Right lobe of liver (tissue), 6 donors: ENCODE measurements at regions not wholly inside any gene's neighbourhood (a gene's known extent, or its start where the extent isn't known, plus 50 kb on each side); places are given as distances from the start of the nearest gene placed in this dataset.
"Not testable (repeated sequence)": the region's sequence is repeated elsewhere in the genome, so short reads cannot be mapped to it uniquely, and the experiment has no call there.

Source experiments
- ATAC-seq, 4 donors: fragments of 200-7000 bp; cut with Tn5 transposase; one replicate each; pipeline ENCODE4 v1.9.1; 2020; ENCODE audit warnings: mild to moderate bottlenecking in 4 of 4, moderate library complexity in 4 of 4
- DNase-seq, 3 donors: peaks; one replicate each; pipeline ENCODE4 v3.0.0-alpha.2; 2020
- H3K27ac ChIP-seq, 3 donors: fragments of 200-600 bp; one replicate each; pipeline ENCODE4 v1.8.0; 2022
- H3K27me3 ChIP-seq, 2 donors: fragments of 200-600 bp; one replicate each; pipeline ENCODE4 v1.8.0; 2022
- H3K36me3 ChIP-seq, 4 donors: fragments of 200-600 bp; sonication (generic) in 1 of 4; one replicate each; pipeline versions ENCODE4 v1.5.1 to v1.8.0; 2017 to 2022; ENCODE audit warnings: control low read depth in 1 of 4
- H3K4me1 ChIP-seq, 4 donors: fragments of 200-600 bp; sonication (generic) in 1 of 4; one replicate each; pipeline versions ENCODE4 v1.5.1 to v1.8.0; 2017 to 2022; ENCODE audit warnings: control low read depth in 1 of 4
- H3K4me3 ChIP-seq, 3 donors: fragments of 200-600 bp; one replicate each; pipeline ENCODE4 v1.8.0; 2022
- H3K9me3 ChIP-seq, 4 donors: fragments of 200-600 bp; sonication (generic) in 1 of 4; one replicate each; pipeline versions ENCODE4 v1.5.1 to v1.8.0; 2017 to 2022; ENCODE audit warnings: control low read depth in 1 of 4
- CTCF ChIP-seq, 4 donors: fragments of 200-600 bp in 3 of 4; fragments of 450-650 bp in 1 of 4; IDR thresholded peaks; one replicate each; pipeline versions ENCODE4 v1.5.1 to v1.8.0; 2016 to 2022; ENCODE audit warnings: antibody characterized with exemption in 4 of 4, mild to moderate bottlenecking in 2 of 4
- POLR2A ChIP-seq: fragments of 450-650 bp; IDR thresholded peaks from one replicate; pipeline ENCODE4 v1.6.1; 2017; ENCODE audit warnings: antibody characterized with exemption, mild to moderate bottlenecking
- WGBS: methylation state at CpG from one replicate; pipeline ENCODE4 v1.1.6; 2018; ENCODE audit warnings: low coverage, low lambda C conversion rate; ENCODE audit not compliant: insufficient coverage; ENCODE audit errors: missing lambda C conversion rate; 5-methylcytosine and 5-hydroxymethylcytosine counted together
- intact Hi-C, 2 donors: fragments of 100-400 bp; cut with DNase I; formaldehyde crosslinking; loops; one replicate each; pipeline versions ENCODE4 v1.11.2 to v1.14.1; 2022
- donor health status: DM: no; HTN: yes; CAD: no.
- donor health status: DM: no; HTN: no; CAD: no.
- donor health status: DM: no; HTN: no; CAD: no.
- donor health status: DM: no; HTN: yes; CAD: no.
- donor health status: DM: no; HTN: yes; CAD: no.

GRCh38 chr7:91397612-91398011 is 133.4 kb downstream of the FZD1 start:
- Histone ChIP-seq H3K4me3 (no peak overlapping the region), H3K27me3 (no peaks in the 10 kb centered on the region), H3K36me3 (no peaks in the 10 kb centered on the region), H3K9me3 (no peaks in the 10 kb centered on the region), H3K4me1 (no peaks in the 10 kb centered on the region), H3K27ac (no peak overlapping the region)
- 10% methylated on average over 2 of the region's 2 CpGs for WGBS
- no peak for TF ChIP-seq CTCF (IDR thresholded peaks at IDR 0.05)
- TF ChIP-seq POLR2A, result no peak
- intact Hi-C loops, result no loop called here
- DNase-seq (no peak), ATAC-seq (no peak)

GRCh38 chr7:91398341-91398740 is 134.1 kb downstream of the FZD1 start:
- H3K4me1 ChIP-seq, result no peaks in the 10 kb centered on the region
- no peak for DNase-seq
- ATAC-seq, result no peak
- WGBS, result 55% methylated on average over 2 of the region's 2 CpGs
- H3K9me3 ChIP-seq, result no peaks in the 10 kb centered on the region
- no peaks in the 10 kb centered on the region for H3K27me3 ChIP-seq
- TF ChIP-seq POLR2A (no peak), CTCF (IDR thresholded peaks at IDR 0.05) (no peak)
- no peak overlapping the region for H3K27ac ChIP-seq
- H3K36me3 ChIP-seq, result no peaks in the 10 kb centered on the region
- intact Hi-C loops, result no loop called here
- no peak overlapping the region for H3K4me3 ChIP-seq

GRCh38 chr7:91405092-91405788 is 141.0 kb downstream of the FZD1 start:
- no peak overlapping the region for H3K27ac ChIP-seq
- no peaks in the 10 kb centered on the region for H3K9me3 ChIP-seq
- intact Hi-C loops, result no loop called here
- TF ChIP-seq POLR2A, result no peak
- no peak for TF ChIP-seq CTCF (IDR thresholded peaks at IDR 0.05)
- H3K27me3 ChIP-seq, result no peaks in the 10 kb centered on the region
- 75% methylated on average over 3 of the region's 3 CpGs for WGBS
- no peak for ATAC-seq
- no peaks in the 10 kb centered on the region for H3K36me3 ChIP-seq
- H3K4me3 ChIP-seq, result no peak overlapping the region
- no peak for DNase-seq
- no peaks in the 10 kb centered on the region for H3K4me1 ChIP-seq

GRCh38 chr7:91405873-91406272 is 141.6 kb downstream of the FZD1 start:
- DNase-seq, H3K9me3 ChIP-seq, H3K27ac ChIP-seq, H3K27me3 ChIP-seq, H3K4me1 ChIP-seq, H3K4me3 ChIP-seq, ATAC-seq, H3K36me3 ChIP-seq, intact Hi-C loops: not testable (repeated sequence)
- 16% methylated on average over 1 of the region's 1 CpG for WGBS

GRCh38 chr7:91407942-91408341 is 143.7 kb downstream of the FZD1 start:
- DNase-seq (no peak), ATAC-seq (no peak)
- TF ChIP-seq CTCF (IDR thresholded peaks at IDR 0.05) (no peak), POLR2A (no peak)
- WGBS, result 60% methylated on average over 1 of the region's 1 CpG
- Histone ChIP-seq H3K9me3 (no peaks in the 10 kb centered on the region), H3K4me1 (no peaks in the 10 kb centered on the region), H3K4me3 (no peak overlapping the region), H3K36me3 (no peaks in the 10 kb centered on the region), H3K27me3 (no peaks in the 10 kb centered on the region), H3K27ac (no peak overlapping the region)
- intact Hi-C loops, result no loop called here
